Endodermal cell (in vitro differentiated cells): ENCODE measurements at regions not wholly inside any gene's neighbourhood (a gene's known extent, or its start where the extent isn't known, plus 50 kb on each side); places are given as distances from the start of the nearest gene placed in this dataset.

Experiments
- DNase-seq: peaks from one replicate; pipeline ENCODE4 v3.0.0-alpha.2; 2017
- H3K27ac ChIP-seq: 2 replicates; pipeline ENCODE4 v1.5.1; 2013; ENCODE audit warnings: mild to moderate bottlenecking, low read depth, low read length, moderate library complexity
- H3K27me3 ChIP-seq: 2 replicates; pipeline ENCODE4 v1.6.1; 2013; ENCODE audit warnings: mild to moderate bottlenecking, low read length, moderate library complexity; ENCODE audit not compliant: insufficient read depth, control insufficient read depth, poor library complexity, severe bottlenecking
- H3K36me3 ChIP-seq: 2 replicates; pipeline ENCODE4 v1.7.0; 2013; ENCODE audit warnings: mild to moderate bottlenecking, low read length, moderate library complexity; ENCODE audit not compliant: control insufficient read depth, insufficient read depth
- H3K4me1 ChIP-seq: one replicate; pipeline ENCODE4 v1.7.0; 2013; ENCODE audit warnings: low read length; ENCODE audit not compliant: control insufficient read depth, insufficient read depth
- H3K4me3 ChIP-seq: 2 replicates; pipeline ENCODE4 v1.5.1; 2013; ENCODE audit warnings: mild to moderate bottlenecking, low read length, moderate library complexity
- H3K9ac ChIP-seq: 2 replicates; pipeline ENCODE4 v1.6.1; 2013; ENCODE audit warnings: mild to moderate bottlenecking, low read length, moderate library complexity; ENCODE audit not compliant: poor library complexity, severe bottlenecking; ENCODE audit errors: extremely low read depth
- H3K9me3 ChIP-seq: 2 replicates; pipeline ENCODE4 v1.6.1; 2013; ENCODE audit warnings: mild to moderate bottlenecking, low read length, moderate library complexity; ENCODE audit not compliant: control insufficient read depth
- H3K27ac Mint-ChIP-seq: 2 replicates; pipeline ENCODE4 v1.8.0; 2020; ENCODE audit warnings: mixed read lengths
- H3K27me3 Mint-ChIP-seq: 2 replicates; pipeline ENCODE4 v1.8.0; 2021; ENCODE audit warnings: mild to moderate bottlenecking, mixed read lengths; ENCODE audit not compliant: insufficient read depth
- H3K36me3 Mint-ChIP-seq: 2 replicates; pipeline ENCODE4 v1.8.0; 2020; ENCODE audit warnings: low read depth, mixed read lengths
- H3K4me1 Mint-ChIP-seq: 2 replicates; pipeline ENCODE4 v1.8.0; 2020; ENCODE audit warnings: mixed read lengths
- H3K4me3 Mint-ChIP-seq: 2 replicates; pipeline ENCODE4 v1.8.0; 2020; ENCODE audit warnings: mild to moderate bottlenecking, moderate library complexity, mixed read lengths
- H3K9me3 Mint-ChIP-seq: 2 replicates; pipeline ENCODE4 v1.8.0; 2020; ENCODE audit warnings: mild to moderate bottlenecking, mixed read lengths
- CTCF ChIP-seq: fragments of 200-600 bp; sonication (generic); conservative IDR thresholded peaks from 2 replicates; pipeline ENCODE4 v1.5.0; 2021; ENCODE audit warnings: antibody characterized with exemption, mild to moderate bottlenecking
- WGBS, 2 experiments: methylation state at CpG; one replicate each; pipeline versions ENCODE4 v1.1.5 to v1.1.7; 2013; ENCODE audit warnings: missing lambda C conversion rate in 2 of 2, mixed read lengths in 1 of 2; ENCODE audit not compliant: insufficient coverage in 1 of 2, insufficient read length in 1 of 2; 5-methylcytosine and 5-hydroxymethylcytosine counted together

- H3K27ac ChIP-seq = no peak overlapping the region
These were observed 370.2 kb downstream of the KCTD12 start for GRCh38 chr13:76516013-76516412.

GRCh38 chr13:76512721-76513145 lies 373.5 kb downstream of the KCTD12 start:
- no peak overlapping the region for H3K4me3 Mint-ChIP-seq
- TF ChIP-seq CTCF = no peak
- H3K27ac Mint-ChIP-seq = no peak overlapping the region
- H3K36me3 ChIP-seq = no peaks in the 10 kb centered on the region
- H3K27me3 Mint-ChIP-seq = no peaks in the 10 kb centered on the region
- H3K27ac ChIP-seq = no peak overlapping the region
- no peaks in the 10 kb centered on the region for H3K9me3 ChIP-seq
- H3K27me3 ChIP-seq = no peaks in the 10 kb centered on the region
- H3K4me1 ChIP-seq = no peaks in the 10 kb centered on the region
- 93% methylated on average over 1 of the region's 1 CpG; no CpG with 5 or more reads in 1 of the 2 experiments for WGBS, 2 experiments
- H3K36me3 Mint-ChIP-seq = no peaks in the 10 kb centered on the region
- no peaks in the 10 kb centered on the region for H3K4me1 Mint-ChIP-seq
- H3K9me3 Mint-ChIP-seq = no peaks in the 10 kb centered on the region
- no peak overlapping the region for H3K4me3 ChIP-seq
- no peak overlapping the region for H3K9ac ChIP-seq
- no peak for DNase-seq

More at GRCh38 chr13:76516013-76516412, 370.2 kb downstream of the KCTD12 start:
- Mint-ChIP-seq H3K4me3 (no peak overlapping the region), H3K27ac (no peak overlapping the region), H3K27me3 (no peaks in the 10 kb centered on the region), H3K36me3 (no peaks in the 10 kb centered on the region), H3K4me1 (no peaks in the 10 kb centered on the region), H3K9me3 (no peaks in the 10 kb centered on the region)
- H3K27me3 ChIP-seq = no peaks in the 10 kb centered on the region
- H3K4me3 ChIP-seq = no peak overlapping the region
- H3K4me1 ChIP-seq = no peaks in the 10 kb centered on the region
- H3K9me3 ChIP-seq = no peaks in the 10 kb centered on the region
- no peaks in the 10 kb centered on the region for H3K36me3 ChIP-seq
- DNase-seq = no peak
- no peak for TF ChIP-seq CTCF
- no peak overlapping the region for H3K9ac ChIP-seq
- WGBS, 2 experiments = 43 to 72% methylated on average over 1 of the region's 1 CpG

DNA sequence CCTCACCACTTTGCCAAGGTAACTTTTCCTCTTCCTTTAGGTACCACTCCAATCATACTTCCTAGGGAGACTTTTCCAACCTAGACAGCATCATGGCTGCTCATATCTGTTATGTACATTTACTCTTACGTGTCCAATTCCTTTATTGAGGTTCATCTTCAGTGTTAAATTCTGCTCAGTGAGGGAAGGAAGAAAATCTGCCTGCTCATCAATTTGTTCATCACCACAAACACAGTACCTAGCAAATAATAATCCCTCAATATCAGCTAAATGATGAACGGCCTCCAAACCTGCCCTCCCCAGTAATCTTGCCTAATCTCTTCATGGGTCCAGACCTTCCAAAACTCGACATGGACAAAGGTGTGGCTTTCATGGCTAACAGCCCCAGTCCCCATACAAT lies 380.8 kb downstream of the KCTD12 start:
- Mint-ChIP-seq H3K36me3 (no peaks in the 10 kb centered on the region), H3K9me3 (no peaks in the 10 kb centered on the region), H3K27me3 (peaks cover 3% of the 10 kb centered on the region), H3K27ac (no peak overlapping the region), H3K4me1 (no peaks in the 10 kb centered on the region), H3K4me3 (no peak overlapping the region)
- Histone ChIP-seq H3K27ac (no peak overlapping the region), H3K4me3 (no peak overlapping the region), H3K36me3 (no peaks in the 10 kb centered on the region), H3K27me3 (peaks cover 6% of the 10 kb centered on the region), H3K9me3 (no peaks in the 10 kb centered on the region), H3K4me1 (no peaks in the 10 kb centered on the region), H3K9ac (no peak overlapping the region)
- WGBS, 2 experiments = 44 to 48% methylated on average over 3 of the region's 3 CpGs
- TF ChIP-seq CTCF = no peak
- no peak for DNase-seq
